SU-DHL-6 (cell line): ENCODE measurements at regions not wholly inside any gene's neighbourhood (a gene's known extent, or its start where the extent isn't known, plus 50 kb on each side); places are given as distances from the start of the nearest gene placed in this dataset.

Experiments
- EZH2phosphoT487 ChIP-seq: fragments of 200-600 bp; sonication (generic), shearing (Covaris generic); conservative IDR thresholded peaks from 2 replicates; pipeline ENCODE4 v1.6.1; 2018; ENCODE audit warnings: mild to moderate bottlenecking, antibody characterized with exemption, low read length, moderate library complexity, mixed read lengths
- TF ChIP-seq, protein P1 (sequence below): fragments of 200-600 bp; sonication (generic); IDR thresholded peaks from one replicate; pipeline ENCODE4 v1.5.1; 2017; ENCODE audit warnings: antibody characterized with exemption, mild to moderate bottlenecking, low read length, moderate library complexity; ENCODE audit not compliant: insufficient read depth, poor library complexity, severe bottlenecking

DNA sequence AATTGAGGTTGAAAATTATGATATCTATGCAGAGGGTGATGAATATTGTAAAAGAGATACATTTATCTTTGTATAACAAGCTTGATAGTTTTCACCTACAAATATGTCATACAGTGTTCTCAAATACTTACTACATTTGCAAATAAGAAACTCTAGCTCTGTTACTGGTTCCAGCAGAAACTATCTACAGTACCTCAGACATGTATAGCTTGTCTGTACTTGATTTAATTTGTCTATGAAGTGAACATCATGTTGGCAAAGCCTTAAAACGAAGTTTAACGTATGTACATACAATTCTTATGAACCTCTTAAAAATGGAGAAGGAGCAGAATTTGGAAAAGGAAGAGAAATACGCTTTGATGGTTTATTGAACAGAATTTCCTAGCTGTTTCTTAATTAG is 201.4 kb upstream of the MARCKS start:
- TF ChIP-seq, protein P1, sequence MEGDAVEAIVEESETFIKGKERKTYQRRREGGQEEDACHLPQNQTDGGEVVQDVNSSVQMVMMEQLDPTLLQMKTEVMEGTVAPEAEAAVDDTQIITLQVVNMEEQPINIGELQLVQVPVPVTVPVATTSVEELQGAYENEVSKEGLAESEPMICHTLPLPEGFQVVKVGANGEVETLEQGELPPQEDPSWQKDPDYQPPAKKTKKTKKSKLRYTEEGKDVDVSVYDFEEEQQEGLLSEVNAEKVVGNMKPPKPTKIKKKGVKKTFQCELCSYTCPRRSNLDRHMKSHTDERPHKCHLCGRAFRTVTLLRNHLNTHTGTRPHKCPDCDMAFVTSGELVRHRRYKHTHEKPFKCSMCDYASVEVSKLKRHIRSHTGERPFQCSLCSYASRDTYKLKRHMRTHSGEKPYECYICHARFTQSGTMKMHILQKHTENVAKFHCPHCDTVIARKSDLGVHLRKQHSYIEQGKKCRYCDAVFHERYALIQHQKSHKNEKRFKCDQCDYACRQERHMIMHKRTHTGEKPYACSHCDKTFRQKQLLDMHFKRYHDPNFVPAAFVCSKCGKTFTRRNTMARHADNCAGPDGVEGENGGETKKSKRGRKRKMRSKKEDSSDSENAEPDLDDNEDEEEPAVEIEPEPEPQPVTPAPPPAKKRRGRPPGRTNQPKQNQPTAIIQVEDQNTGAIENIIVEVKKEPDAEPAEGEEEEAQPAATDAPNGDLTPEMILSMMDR = no peak
- no peak for TF ChIP-seq EZH2phosphoT487
